Fibroblast of lung (primary cell): ENCODE measurements at regions not wholly inside any gene's neighbourhood (a gene's known extent, or its start where the extent isn't known, plus 50 kb on each side); places are given as distances from the start of the nearest gene placed in this dataset.

ENCODE experiments used
- DNase-seq, 2 donors: peaks; one replicate each; pipeline versions ENCODE4 v3.0.0 to v3.0.0-alpha.2; 2010; ENCODE audit warnings: low read depth in 2 of 2
- H2AFZ ChIP-seq: 2 replicates; pipeline ENCODE4 v1.5.1; 2012; ENCODE audit warnings: low read length, control low read depth, inconsistent platforms
- H3K27ac ChIP-seq: 2 replicates; pipeline ENCODE4 v1.5.1; 2011; ENCODE audit warnings: low read length, control low read depth; ENCODE audit not compliant: insufficient read depth
- H3K27me3 ChIP-seq: 2 replicates; pipeline ENCODE4 v1.5.1; 2011; ENCODE audit warnings: mild to moderate bottlenecking, low read length; ENCODE audit not compliant: control insufficient read depth, insufficient read depth
- H3K36me3 ChIP-seq: 2 replicates; pipeline ENCODE4 v1.5.1; 2011; ENCODE audit warnings: low read length; ENCODE audit not compliant: control insufficient read depth, insufficient read depth
- H3K4me1 ChIP-seq: 2 replicates; pipeline ENCODE4 v1.5.1; 2011; ENCODE audit warnings: low read length; ENCODE audit not compliant: control insufficient read depth, insufficient read depth; ENCODE audit errors: extremely low read depth
- H3K4me2 ChIP-seq: 2 replicates; pipeline ENCODE4 v1.5.1; 2011; ENCODE audit warnings: low read length, control low read depth; ENCODE audit not compliant: insufficient read depth; ENCODE audit errors: extremely low read depth
- H3K4me3 ChIP-seq, 4 experiments: fragments of 200-600 bp in 1 of 4; sonication (generic) in 1 of 4; replicated peaks in 1 of 4; 2 replicates each; pipeline ENCODE4 v1.5.1; 2011 to 2016; ENCODE audit warnings: low read length in 4 of 4, low read depth in 3 of 4, mild to moderate bottlenecking in 3 of 4, control low read depth in 2 of 4, inconsistent platforms in 1 of 4, mixed read lengths in 1 of 4; ENCODE audit not compliant: insufficient read depth in 1 of 4; ENCODE audit errors: control extremely low read depth in 1 of 4
- H3K79me2 ChIP-seq: 2 replicates; pipeline ENCODE4 v1.5.1; 2012; ENCODE audit warnings: mild to moderate bottlenecking, low read length, inconsistent platforms; ENCODE audit not compliant: control insufficient read depth, insufficient read depth
- H3K9ac ChIP-seq: 2 replicates; pipeline ENCODE4 v1.5.1; 2011; ENCODE audit warnings: mild to moderate bottlenecking, low read length, control low read depth; ENCODE audit not compliant: insufficient read depth
- H3K9me3 ChIP-seq: 2 replicates; pipeline ENCODE4 v1.5.1; 2012; ENCODE audit warnings: low read depth, low read length; ENCODE audit not compliant: control insufficient read depth, insufficient read depth
- H4K20me1 ChIP-seq: 2 replicates; pipeline ENCODE4 v1.5.1; 2011; ENCODE audit warnings: low read length; ENCODE audit not compliant: control insufficient read depth, insufficient read depth; ENCODE audit errors: extremely low read depth
- EZH2 ChIP-seq: IDR thresholded peaks from 2 replicates; pipeline ENCODE4 v1.5.1; 2012; ENCODE audit warnings: low read length, control low read depth, mild to moderate bottlenecking; ENCODE audit errors: missing control alignments
- TF ChIP-seq, protein P1 (sequence below), 2 donors: IDR thresholded peaks in 1 of 2; conservative IDR thresholded peaks in 1 of 2; 1 replicate in 1 of 2; 2 replicates in 1 of 2; pipeline ENCODE4 v1.5.1; 2011 to 2012; ENCODE audit warnings: low read length in 2 of 2, control low read depth in 1 of 2, inconsistent platforms in 1 of 2, low read depth in 1 of 2, mild to moderate bottlenecking in 1 of 2

DNA sequence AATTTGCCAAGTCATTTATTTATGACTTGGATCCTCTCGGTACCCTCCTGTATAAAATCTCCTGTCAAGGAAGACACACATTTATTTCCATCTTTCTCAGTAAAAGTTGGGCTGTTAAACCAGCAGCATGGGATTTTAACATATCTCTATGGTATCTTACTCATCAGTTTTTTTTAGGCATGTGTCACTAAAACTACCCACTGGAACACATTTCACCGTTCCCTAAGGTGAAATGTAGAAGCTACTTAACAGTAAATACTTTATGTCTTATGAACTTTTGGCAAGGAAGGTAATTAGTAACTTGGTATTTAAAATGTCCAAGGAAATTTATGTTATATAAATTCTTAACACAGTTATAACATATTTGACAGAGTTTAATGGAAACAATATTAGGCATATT is 152.5 kb upstream of the HDAC9 start:
- TF ChIP-seq, protein P1, sequence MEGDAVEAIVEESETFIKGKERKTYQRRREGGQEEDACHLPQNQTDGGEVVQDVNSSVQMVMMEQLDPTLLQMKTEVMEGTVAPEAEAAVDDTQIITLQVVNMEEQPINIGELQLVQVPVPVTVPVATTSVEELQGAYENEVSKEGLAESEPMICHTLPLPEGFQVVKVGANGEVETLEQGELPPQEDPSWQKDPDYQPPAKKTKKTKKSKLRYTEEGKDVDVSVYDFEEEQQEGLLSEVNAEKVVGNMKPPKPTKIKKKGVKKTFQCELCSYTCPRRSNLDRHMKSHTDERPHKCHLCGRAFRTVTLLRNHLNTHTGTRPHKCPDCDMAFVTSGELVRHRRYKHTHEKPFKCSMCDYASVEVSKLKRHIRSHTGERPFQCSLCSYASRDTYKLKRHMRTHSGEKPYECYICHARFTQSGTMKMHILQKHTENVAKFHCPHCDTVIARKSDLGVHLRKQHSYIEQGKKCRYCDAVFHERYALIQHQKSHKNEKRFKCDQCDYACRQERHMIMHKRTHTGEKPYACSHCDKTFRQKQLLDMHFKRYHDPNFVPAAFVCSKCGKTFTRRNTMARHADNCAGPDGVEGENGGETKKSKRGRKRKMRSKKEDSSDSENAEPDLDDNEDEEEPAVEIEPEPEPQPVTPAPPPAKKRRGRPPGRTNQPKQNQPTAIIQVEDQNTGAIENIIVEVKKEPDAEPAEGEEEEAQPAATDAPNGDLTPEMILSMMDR (conservative IDR thresholded peaks at IDR 0.05 in 1 of 2, IDR thresholded peaks at IDR 0.05 in 1 of 2; ENCODE audit: low read depth in 1 of 2, low read length in 2 of 2), result no peak
- no peak for TF ChIP-seq EZH2
- no peaks in the 10 kb centered on the region for H4K20me1 ChIP-seq
- no peaks in the 10 kb centered on the region for H3K79me2 ChIP-seq

DNA sequence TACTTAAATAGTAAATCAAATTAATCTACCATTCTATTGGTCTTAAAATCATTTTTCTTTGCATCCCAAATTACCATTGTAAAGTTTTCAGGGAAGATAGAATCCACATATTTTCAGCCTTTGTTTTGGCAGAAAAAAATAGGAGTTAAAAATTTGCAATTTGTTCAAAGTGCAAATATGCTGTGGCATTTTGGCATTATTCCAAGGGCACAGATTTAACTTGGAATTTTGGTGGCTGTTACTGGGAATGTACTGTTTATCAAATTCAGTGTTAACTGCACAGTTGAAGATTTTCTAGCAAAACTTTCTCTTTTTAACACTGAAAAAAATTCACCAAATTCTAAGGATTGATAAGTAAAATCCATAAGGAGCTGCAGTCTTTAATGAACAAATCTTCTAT is 151.0 kb upstream of the HDAC9 start:
- Histone ChIP-seq H2AFZ (no peak overlapping the region), H3K9ac (no peak overlapping the region), H3K4me1 (no peaks in the 10 kb centered on the region), H3K9me3 (no peaks in the 10 kb centered on the region), H3K4me3 (no peak overlapping the region), H3K4me2 (no peak overlapping the region), H3K79me2 (no peaks in the 10 kb centered on the region), H4K20me1 (no peaks in the 10 kb centered on the region), H3K27me3 (no peaks in the 10 kb centered on the region), H3K27ac (no peak overlapping the region), H3K36me3 (no peaks in the 10 kb centered on the region)
- no peak for DNase-seq
- TF ChIP-seq EZH2, result no peak
- TF ChIP-seq, protein P1 (conservative IDR thresholded peaks at IDR 0.05 in 1 of 2, IDR thresholded peaks at IDR 0.05 in 1 of 2; ENCODE audit: low read depth in 1 of 2, low read length in 2 of 2), result no peak

More for the DNA sequence above, 152.5 kb upstream of the HDAC9 start:
- Histone ChIP-seq H2AFZ (no peak overlapping the region), H3K4me2 (no peak overlapping the region), H3K4me1 (no peaks in the 10 kb centered on the region), H3K9me3 (no peaks in the 10 kb centered on the region), H3K4me3 (no peak overlapping the region), H3K9ac (no peak overlapping the region), H3K27ac (no peak overlapping the region), H3K27me3 (no peaks in the 10 kb centered on the region), H3K36me3 (no peaks in the 10 kb centered on the region)
- DNase-seq, result no peak

DNA sequence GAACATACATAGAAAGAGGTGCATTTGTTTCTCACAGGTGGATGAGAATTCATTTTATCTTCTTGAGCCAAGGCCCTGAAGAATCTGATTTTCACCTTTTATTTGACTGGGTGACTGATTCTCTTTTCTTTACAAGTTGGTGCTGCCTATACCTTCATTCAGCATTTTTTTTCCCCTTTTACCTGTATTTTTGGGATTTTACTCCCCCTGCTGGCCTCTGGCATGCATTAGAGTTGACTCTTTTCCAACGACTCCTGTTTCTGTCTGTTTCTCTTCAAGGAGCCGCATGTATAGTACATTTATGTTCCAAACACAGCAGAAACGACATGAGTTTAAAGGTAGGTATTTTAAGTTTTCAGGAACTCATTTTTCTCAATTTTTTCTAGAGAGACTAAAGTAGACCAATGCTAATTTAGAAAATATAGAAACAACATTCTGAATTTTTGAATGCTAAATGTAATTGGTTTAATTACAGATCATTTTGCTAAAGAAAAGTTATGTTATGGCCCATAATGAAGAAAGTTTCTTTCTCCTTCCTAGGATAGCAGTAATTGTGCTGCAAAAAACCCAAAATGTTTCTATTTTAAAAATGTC is 149.8 kb upstream of the HDAC9 start:
- H3K9me3 ChIP-seq, result no peaks in the 10 kb centered on the region
- no peak overlapping the region for H3K4me3 ChIP-seq
- no peak overlapping the region for H3K9ac ChIP-seq
- H3K27me3 ChIP-seq, result no peaks in the 10 kb centered on the region
- no peaks in the 10 kb centered on the region for H3K36me3 ChIP-seq
- H2AFZ ChIP-seq, result no peak overlapping the region
- peak; percentile 36 to 57 for DNase-seq
- no peaks in the 10 kb centered on the region for H4K20me1 ChIP-seq
- TF ChIP-seq, protein P1 (conservative IDR thresholded peaks at IDR 0.05 in 1 of 2, IDR thresholded peaks at IDR 0.05 in 1 of 2; ENCODE audit: low read depth in 1 of 2, low read length in 2 of 2), result peak; percentile 86 to 88
- no peak for TF ChIP-seq EZH2
- H3K4me1 ChIP-seq, result no peaks in the 10 kb centered on the region
- no peak overlapping the region for H3K4me2 ChIP-seq
- no peak overlapping the region for H3K27ac ChIP-seq
- no peaks in the 10 kb centered on the region for H3K79me2 ChIP-seq
